ENCODE measurements at regions not wholly inside any gene's neighbourhood (a gene's known extent, or its start where the extent isn't known, plus 50 kb on each side); places are given as distances from the start of the nearest gene placed in this dataset.
"Not testable (repeated sequence)": the region's sequence is repeated elsewhere in the genome, so short reads cannot be mapped to it uniquely, and the experiment has no call there.

DNA sequence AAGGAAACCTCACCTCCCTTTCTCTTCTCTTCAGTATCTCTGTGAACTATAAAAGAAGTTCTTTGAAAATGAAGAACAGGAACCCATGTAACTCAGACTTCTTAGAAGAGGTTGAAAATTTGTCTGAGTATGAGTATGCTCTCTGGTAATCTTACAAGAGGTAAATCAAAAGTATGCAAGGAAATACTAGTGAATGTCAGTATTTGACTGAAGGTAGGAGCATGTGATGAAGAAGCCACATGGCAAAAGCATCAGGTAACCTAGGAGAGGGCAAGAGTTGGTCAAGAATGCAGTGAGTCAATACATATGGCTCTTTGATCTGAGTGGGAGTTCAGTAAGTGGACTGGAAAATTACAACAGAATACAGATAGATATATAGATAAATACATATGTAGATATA is 133.0 kb upstream of the NECTIN3 start:
- no peak for DNase-seq

DNA sequence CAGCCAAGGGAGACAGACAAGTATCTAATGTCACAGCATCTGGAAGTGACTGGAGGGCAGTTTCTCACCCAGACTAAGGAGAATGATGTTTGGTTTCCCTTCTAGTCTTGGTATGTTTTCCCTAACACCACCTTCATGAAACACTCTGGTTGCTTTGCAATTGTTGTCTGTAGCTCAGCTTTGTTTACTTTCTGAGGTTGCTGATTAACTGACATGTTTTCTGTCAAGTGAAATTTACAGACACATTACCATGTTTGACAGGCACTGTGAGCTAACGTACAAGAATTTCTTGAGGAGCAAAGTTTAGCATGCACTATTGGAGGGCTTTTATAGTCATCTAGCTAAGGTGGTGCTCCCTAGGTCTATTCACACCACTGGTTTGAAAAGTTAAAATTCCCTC is 131.6 kb upstream of the NECTIN3 start:
- peak; percentile 5 for DNase-seq

DNA sequence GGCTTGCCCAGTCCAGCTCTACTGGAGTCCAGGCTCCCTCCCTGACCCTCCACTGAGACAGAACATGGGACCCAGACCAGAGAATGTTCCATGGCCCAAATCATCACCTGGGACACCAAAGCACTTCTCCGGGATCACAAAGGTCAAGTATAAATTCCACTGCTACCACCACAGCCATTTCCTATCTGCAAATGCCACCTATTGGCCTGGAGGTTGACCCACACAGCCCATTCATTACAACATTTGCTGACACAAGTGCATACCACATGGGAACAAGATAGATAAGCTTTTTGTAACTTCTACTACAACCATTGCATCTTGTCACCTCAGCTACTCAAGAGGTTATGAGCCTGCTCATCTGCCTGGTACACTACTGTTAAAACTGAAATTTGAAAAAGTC is 126.8 kb upstream of the NECTIN3 start:
- DNase-seq: no peak

DNA sequence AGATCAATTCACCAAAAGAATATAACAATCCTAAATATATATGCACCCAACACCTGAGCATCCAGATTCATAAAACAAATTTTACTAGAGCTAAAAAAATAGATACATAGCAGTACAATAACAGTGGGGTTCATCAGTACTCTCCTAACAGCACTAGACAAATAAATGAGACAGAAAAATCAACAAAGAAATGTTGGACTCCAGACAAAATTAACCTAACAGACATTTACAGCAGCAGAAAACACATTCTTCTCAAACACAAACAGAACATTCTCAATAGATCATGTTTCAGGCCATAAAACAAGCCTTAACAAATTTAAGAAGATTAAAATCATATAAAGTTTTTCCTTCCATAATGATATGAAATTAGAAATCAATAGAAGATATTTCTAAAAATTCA is 124.8 kb upstream of the NECTIN3 start:
- no peak for DNase-seq

DNA sequence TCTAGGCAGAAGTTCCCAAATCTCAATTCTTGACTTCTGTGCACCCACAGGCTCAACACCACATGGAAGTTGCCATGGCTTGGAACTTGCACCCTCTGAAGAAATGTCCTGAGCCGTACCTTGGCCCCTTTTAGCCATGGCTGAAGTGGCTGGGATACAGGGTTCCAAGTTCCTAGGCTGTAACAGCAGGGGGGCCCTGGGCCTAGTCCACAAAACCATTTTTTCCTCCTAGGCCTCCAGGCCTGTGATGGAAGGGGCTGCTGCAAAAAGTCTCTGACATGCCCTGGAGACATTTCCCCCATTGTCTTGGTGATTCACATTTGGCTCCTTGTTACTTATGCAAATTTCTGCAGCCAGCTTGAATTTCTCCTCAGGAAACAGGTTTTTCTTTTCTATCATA is 122.4 kb upstream of the NECTIN3 start:
- DNase-seq: not testable (repeated sequence)

DNA sequence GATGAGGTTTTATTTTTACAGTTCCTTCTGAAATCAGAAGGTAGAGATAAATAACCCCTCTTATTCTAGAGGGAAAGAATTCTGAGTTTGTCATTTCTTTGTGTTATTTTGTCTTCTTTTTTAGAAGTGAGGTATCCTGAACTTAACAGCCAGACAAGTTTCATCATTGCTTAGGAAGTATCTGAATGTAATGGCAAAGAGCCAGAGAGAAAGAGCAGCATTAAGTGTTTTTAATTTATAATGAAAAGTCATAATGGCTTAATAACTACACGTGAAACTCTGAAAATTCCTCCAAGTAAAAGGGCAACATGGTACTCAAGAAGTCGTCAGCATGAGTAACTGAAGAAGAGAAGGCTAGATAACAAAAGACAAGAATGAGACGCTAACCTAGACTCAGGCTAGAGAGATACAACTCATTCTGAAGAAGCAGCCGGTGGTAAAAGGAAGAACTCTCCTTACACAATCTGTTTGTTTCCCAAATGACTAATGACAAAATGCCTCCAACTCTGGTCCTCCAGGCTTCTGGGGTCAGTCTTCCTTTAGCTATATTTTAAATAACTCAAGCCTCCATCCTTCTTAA is 116.2 kb upstream of the NECTIN3 start:
- no peak for DNase-seq

DNA sequence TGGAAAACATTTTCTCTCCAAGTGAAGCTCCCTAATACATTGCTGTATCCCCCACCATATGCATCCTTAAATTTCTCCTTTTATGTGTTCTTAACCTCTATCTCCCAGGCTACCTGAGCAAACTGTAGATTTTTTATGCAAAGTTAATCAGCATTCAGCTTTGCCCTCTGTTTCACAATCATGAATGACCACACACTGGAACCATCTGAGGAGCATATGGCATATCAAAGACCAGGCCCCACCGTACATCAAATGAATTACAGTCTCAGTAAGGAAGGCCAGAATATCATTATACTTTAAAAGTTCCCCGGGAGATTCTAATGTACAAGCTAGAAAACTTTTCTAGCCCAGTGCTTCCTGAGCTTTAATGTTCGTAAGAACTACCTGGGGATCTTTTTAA is 115.5 kb upstream of the NECTIN3 start:
- no peak for DNase-seq

DNA sequence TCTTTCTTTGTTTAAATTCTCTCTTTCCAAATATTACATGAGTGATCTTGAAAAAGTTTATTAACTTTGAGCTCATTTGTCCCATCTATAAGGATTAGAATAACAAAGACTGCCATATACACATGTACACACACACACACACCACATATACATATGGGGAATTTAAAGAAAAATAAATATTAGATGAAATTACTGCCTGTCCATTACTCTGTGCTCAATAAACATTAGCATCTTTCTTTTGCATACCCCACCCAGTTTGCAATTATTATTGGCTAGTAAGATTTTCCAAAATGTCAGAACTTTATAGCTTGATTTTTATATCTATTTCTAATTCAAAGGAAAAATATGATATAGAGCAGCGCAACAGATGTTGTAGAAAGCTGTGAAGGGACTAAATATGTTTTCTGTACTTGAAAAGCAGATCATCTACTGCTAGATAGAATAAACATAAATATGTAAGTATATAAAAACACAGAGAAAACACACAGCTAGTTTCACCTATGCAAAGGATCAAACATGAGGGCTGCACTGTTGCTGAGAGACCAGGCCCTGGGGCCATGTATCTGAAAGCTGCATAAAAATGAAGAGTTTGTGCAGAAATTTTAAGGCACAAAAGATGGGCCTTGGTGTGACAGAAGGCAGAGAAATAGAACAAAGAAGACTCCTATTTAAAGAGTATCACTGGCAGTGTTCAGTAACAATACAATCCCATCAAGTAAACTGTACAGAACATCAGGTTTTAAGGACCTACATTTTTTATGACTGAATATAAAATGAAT is 114.2 kb upstream of the NECTIN3 start:
- no peak for DNase-seq

DNA sequence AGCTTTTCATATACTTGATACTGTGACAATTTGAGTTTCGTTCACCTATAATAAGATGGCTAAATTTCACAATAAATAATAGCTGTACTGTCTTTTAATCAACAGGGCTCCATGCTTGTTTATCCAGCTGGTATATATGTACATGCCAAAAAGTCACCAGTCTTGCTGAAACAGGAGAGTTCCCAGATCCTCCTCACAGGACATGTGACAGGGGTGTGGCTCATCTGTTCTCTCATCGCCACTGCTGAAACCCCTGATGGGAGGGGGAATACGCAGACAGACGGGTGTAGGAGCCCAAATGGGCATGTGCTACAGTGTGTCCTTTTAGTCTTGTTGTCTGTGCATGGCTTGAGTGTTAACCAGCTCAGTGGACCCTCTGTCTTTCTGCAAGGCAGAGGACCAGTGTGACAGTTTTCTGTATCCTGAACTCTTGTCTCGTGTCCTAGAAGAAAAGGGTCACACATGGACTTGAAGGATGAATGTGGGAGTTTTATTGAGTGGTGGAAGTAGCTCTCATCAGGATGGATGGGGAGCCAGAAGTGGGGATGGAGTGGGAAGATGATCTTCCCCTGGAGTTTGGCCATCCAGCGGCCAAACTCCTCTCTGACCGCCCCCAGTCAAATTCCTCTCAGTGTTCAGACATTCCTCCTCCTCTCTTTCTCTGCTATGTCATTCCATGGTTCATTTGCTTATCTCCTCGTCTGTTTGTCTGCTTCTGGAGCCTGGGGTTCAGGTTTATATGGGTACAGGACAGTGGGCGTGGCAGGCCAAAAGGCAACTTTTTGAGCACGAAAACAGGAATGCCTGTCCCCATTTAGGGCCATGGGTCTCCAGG is 113.1 kb upstream of the NECTIN3 start:
- DNase-seq: no peak

DNA sequence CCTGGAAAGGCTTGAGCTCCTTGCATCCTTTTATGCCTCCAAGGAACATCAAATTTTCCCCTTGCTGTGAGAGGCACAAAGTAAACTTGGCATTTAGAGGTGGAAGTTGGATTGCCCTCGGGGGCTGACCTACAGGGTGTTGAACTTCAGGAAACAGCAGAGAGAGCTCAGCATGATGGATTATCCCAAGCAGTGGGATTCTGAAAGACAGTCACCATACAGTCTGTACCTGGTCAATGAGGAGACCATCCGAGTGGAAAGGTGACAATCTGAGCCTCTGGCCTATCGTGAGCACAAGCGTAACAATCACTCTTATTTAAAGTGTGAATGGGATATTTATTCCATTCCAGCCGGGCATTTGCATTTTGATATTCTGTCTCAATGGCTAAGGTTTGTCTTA is 105.6 kb upstream of the NECTIN3 start:
- DNase-seq: no peak

DNA sequence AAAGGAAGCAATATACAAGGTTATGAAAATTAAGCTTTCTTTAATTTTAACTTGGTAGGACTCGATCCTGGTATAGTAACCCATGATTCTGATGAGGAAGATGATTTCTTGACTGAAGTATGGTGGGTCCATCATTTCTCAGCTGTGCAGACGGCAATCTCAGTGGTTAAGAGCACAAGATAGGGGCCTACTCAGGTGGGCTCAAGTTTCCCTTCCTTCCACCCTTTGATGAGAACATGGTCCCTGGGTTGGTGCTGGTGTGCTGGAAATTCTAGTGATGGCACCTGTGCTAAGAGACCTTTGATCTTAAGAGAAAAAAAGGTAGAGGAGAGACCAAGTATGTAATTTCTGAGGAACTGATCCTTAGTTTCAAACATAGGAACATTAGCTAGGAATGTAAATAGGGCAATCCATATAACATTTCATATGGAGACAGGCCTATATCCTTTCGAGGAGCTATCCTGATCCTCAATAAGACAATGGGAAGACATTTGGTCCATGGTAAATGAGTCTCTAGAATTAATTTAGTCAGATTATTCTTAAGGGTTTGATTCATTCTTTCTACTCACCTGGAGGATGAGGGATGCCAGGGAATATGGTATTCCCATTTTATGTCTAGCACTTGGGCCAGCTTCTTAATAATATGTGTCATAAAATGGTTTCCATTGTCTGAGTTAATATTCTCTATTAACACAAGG is 104.5 kb upstream of the NECTIN3 start:
- no peak for DNase-seq

DNA sequence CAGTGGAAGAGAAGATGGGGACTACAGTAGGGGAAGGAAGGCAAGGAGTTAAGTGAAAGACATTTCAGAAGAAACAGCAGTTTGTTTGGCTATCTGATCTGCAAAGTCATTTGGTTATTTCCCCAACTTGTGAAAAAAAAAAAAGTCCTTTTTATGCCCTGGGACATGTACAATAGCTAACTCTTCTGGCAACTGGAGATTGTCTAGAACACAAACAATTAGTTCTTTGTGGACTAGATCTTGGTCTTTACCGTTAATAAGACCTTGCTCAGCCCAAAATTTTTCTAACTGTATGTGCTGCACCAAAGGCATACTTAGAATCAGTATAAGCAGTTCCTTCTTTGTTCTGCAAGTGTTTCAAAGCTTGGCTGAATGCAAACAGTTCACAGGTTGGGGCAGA is 103.5 kb upstream of the NECTIN3 start:
- no peak for DNase-seq

DNA sequence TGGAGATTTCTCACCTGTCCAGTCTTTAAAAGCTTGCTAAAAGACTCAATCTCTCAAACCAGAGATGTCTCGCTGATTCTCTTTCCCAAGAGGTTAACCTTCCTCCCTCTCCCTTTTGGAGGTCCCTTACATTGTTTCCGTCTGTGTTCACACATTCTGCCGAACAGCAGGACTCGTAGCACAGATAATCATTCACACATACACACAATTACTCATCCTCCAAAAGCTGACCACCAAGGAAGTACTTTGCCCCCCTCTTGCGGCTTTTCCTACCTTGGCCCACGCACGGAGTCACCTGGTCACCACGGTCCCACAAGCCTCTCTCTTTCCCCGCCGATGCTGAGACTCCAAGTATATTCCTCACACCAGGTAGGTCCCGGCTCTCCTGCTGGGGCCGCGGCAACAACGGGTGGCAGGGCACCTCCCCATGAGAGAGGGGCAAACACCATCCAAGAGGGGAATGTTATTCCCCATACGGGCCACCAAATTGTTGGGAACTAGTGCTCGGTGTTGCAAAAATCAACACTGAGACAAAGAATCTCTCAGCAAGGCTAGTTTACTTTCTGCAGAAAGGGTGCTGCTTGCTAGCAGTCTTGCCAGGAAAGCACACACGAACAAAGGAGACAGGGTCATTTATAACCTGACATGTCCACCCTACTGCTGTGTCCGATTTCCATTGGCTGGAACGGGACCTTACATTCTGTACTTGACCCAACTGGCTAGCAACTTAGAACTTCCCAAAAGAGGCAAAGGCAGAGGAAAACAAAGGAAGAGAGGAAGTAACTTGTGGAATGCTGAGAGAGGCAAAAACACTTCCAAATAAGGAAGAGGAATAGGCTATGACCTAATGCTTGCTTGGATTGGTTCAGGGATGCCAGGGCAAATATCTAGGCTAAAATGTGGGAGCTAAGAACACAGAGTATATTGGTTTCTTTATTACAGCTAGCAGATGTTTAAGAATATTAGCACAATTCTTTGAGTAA is 102.1 kb upstream of the NECTIN3 start:
- DNase-seq: no peak

DNA sequence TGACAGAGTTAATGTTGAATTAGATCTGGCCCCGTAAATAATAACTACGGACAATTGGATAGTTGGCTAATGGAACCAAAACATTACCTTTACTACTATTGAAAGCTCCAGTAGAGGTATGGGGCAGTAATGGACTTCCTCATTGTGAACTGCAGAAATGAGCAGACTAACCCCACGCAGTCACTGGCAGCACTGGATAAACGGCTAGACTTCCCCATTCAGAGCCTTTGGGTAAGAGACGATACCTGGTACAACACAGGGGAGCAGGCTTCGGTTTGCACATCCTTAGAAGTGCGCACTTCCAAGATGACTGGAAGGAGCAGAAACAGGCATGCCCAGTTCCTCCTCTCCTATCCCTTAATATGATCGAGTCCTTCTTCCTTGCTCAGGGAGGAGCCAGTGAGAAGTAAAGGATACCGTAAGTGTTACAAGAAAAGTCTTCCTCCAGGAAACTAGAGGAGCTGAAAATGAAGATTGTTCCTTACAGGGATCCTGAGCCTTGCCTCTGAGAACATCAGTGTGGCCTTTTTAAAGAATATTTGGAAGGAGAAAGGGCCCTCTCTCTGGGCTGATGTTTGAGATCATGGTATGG is 100.5 kb upstream of the NECTIN3 start:
- DNase-seq: no peak

DNA sequence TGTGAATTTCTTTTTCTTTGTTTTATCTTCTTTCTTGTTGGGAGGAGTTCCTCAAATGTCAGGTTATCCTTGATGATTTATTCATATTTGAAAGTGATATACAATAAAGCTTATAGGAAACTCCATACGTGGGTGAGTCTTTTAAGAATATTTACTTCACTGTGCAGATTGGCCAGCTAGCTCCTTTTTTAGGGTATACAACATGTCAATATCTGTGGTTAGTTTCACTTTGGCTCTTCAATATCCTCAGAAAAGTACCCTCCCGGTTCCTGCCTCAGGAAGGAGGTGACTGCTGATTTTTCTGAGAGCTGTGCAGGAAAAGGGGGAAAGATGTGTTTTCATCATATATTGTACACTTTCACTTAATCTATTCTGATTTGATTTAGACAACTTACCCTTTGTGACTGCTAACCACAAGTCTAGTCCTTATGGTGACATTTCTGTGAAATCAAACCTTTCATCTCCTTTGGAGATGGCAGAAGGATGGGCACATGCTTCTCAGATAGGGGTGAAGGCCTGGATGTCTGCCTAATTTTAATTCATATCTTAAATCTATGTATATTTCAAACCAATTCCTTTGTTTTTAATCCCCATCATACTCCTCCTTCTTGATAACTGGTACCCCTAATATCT is 98.2 kb upstream of the NECTIN3 start:
- no peak for DNase-seq

DNA sequence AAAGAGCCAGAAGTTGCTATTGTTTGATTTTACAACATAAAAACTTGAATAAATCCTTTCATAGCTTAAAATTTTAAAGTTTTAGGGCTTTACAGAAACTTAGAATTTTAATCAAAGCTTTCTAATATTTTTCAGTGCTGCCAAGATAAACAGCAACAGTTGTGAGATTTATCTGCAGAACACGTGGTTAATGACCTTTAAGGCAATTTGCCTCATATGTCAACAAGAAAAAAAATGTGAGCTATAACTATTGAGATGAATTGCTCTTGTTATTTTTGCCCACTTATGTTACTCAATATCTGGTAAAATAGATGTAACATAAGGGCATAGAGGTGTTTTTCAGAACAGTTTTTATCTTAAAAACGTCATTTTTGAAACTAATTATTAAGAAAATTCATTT is 96.7 kb upstream of the NECTIN3 start:
- DNase-seq: no peak

DNA sequence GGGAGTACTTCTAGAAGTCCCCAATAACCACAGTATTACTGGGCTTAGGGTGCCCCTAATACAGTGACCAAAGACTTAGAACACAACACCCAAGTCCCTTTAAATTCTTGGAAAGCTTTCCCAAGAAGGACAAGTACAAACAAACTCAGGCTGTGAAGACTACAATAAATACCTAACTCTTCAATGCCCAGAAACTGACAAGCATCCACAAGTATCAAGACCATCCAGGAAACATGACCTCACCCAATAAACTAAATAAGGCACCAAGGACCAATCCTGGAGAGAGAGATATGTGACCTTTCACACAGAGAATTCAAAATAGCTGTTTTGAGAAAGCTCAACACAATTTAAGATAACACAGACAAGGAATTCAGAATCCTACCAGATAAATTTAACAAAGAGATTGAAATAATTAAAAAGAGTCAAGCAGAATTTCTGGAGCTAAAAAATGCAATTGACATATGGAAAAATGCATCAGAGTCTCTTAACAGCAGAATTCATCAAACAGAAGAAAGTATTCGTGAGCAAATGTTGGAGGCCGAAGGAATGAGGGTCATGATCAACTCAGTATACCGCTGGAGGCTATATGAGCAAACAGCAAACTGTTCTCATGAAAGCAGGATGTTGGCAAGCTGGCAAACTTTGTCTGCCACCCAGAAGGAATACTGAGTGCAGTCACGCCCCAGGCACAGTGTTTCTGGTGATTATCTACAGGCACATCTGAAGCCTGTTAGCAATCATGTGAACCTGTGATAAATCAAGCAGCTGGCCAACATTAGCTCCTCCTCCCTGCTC is 87.0 kb upstream of the NECTIN3 start:
- DNase-seq: no peak

DNA sequence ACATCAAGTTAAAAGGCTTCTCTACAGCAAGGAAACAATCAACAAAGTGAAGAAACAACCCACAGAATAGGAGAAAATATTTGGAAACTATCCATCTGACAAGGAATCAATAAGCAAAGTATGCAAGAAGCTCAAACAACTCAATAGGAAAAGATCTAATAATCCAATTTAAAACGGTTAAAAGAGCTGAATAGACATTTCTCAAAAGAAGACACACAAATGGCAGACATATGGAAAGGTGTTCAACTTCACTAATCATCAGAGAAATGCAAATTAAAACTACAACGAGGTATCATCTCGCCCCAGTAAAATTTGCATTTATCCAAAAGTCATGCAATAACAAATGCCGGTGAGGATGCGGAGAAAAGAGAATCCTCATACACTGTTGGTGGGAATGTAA is 82.2 kb upstream of the NECTIN3 start:
- DNase-seq: no peak

DNA sequence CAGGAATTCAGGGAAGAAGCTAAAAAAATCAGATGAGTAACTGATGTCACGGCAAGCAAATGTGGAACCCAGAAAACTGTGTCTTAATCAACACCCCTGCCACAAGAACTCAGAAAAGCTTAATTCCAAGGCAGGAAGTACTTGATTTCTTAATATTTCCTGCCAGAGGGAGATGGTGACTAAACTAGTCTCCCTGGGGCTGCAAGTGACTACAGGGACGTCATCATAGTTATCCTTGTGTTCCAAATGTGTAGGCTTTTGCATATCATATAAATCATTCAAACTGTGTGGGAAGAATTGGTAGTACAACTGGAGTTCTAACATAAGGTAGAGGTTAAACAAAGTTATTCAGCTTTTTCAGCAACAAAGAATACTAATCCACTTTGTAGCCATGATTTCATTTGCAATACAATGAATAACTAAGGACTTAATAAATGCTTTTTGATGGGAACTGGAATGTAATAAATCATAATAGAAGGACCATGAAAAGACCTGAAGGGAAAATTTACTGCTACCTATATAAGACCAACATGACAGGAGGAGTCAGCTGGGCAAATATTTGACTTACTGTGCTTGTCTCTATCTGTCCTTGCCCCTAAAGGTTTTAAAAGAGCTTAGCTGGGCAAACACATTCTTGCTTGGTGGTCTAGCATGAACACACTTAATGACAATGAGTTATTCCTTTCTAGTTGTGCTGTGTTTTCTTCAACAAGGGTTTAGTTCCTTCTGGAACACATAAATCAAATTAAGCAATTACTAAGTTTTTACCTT is 76.0 kb upstream of the NECTIN3 start:
- no peak for DNase-seq
